Neural cell (in vitro differentiated cells): ENCODE measurements at regions not wholly inside any gene's neighbourhood (a gene's known extent, or its start where the extent isn't known, plus 50 kb on each side); places are given as distances from the start of the nearest gene placed in this dataset.

ENCODE experiments used
- H2AFZ ChIP-seq: fragments of 200-600, 300-800 bp; sonication (generic), shearing (Covaris generic); 2 replicates; pipeline ENCODE4 v1.6.0; 2014; ENCODE audit warnings: low read depth, mild to moderate bottlenecking, antibody characterized with exemption, low read length, moderate library complexity
- H3F3A ChIP-seq: fragments of 200-600 bp; shearing (Covaris generic); 2 replicates; pipeline ENCODE4 v1.6.1; 2016; ENCODE audit warnings: mild to moderate bottlenecking, moderate library complexity, mixed read lengths, antibody characterized with exemption, low read length; ENCODE audit not compliant: insufficient read depth, poor library complexity, severe bottlenecking
- H3K27ac ChIP-seq: fragments of 200-600, 300-800 bp; sonication (generic), shearing (Covaris generic); 2 replicates; pipeline ENCODE4 v1.5.1; 2014; ENCODE audit warnings: mild to moderate bottlenecking, low read length, moderate library complexity
- H3K27me3 ChIP-seq: fragments of 300-800, 200-600 bp; sonication (generic), shearing (Covaris generic); 2 replicates; pipeline ENCODE4 v1.6.0; 2014; ENCODE audit warnings: mild to moderate bottlenecking, low read depth, low read length, moderate library complexity; ENCODE audit not compliant: insufficient read depth
- H3K36me3 ChIP-seq: fragments of 300-800, 200-600 bp; sonication (generic), shearing (Covaris generic); 2 replicates; pipeline ENCODE4 v1.5.1; 2014; ENCODE audit warnings: mild to moderate bottlenecking, antibody characterized with exemption, low read length, moderate library complexity; ENCODE audit not compliant: insufficient read depth
- H3K4me2 ChIP-seq: fragments of 300-800, 200-600 bp; sonication (generic), shearing (Covaris generic); 2 replicates; pipeline ENCODE4 v1.6.0; 2014; ENCODE audit warnings: mild to moderate bottlenecking, low read length
- H3K4me3 ChIP-seq: fragments of 300-800, 200-600 bp; sonication (generic), shearing (Covaris generic); 2 replicates; pipeline ENCODE4 v1.5.1; 2014; ENCODE audit warnings: mild to moderate bottlenecking, low read length, moderate library complexity
- H3K79me2 ChIP-seq: fragments of 200-600 bp; shearing (Covaris generic); replicated peaks from 2 replicates; pipeline ENCODE4 v1.6.0; 2014; ENCODE audit warnings: mild to moderate bottlenecking, low read length, moderate library complexity; ENCODE audit not compliant: insufficient read depth
- H3K9ac ChIP-seq: fragments of 300-800, 200-600 bp; sonication (generic), shearing (Covaris generic); 2 replicates; pipeline ENCODE4 v1.6.1; 2016; ENCODE audit warnings: mild to moderate bottlenecking, low read length, mixed read lengths
- H3K9me2 ChIP-seq: fragments of 200-600 bp; shearing (Covaris generic); 2 replicates; pipeline ENCODE4 v1.6.1; 2016; ENCODE audit warnings: mild to moderate bottlenecking, low read length, mixed read lengths; ENCODE audit not compliant: insufficient read depth
- H3K9me3 ChIP-seq: fragments of 200-600, 300-800 bp; sonication (generic), shearing (Covaris generic); 2 replicates; pipeline ENCODE4 v1.6.1; 2016; ENCODE audit warnings: mild to moderate bottlenecking, mixed run types, low read length, moderate library complexity, mixed read lengths
- H4K20me1 ChIP-seq: fragments of 200-600 bp; shearing (Covaris generic); 2 replicates; pipeline ENCODE4 v1.6.1; 2016; ENCODE audit warnings: mild to moderate bottlenecking, mixed run types; ENCODE audit not compliant: insufficient read depth
- EP300 ChIP-seq: fragments of 450-650 bp; conservative IDR thresholded peaks from 2 replicates; pipeline ENCODE4 v1.6.1; 2014; ENCODE audit warnings: antibody characterized with exemption, mild to moderate bottlenecking, moderate library complexity; ENCODE audit not compliant: poor library complexity, severe bottlenecking
- EZH2 ChIP-seq: fragments of 200-600, 300-800 bp; shearing (Covaris generic), sonication (generic); IDR thresholded peaks from 2 replicates; pipeline ENCODE4 v1.6.1; 2014; ENCODE audit warnings: antibody characterized with exemption, low read length, borderline replicate concordance, mild to moderate bottlenecking; ENCODE audit not compliant: insufficient read depth, poor library complexity, severe bottlenecking
- MXI1 ChIP-seq: fragments of 450-650 bp; conservative IDR thresholded peaks from 2 replicates; pipeline ENCODE4 v1.6.1; 2014; ENCODE audit warnings: antibody characterized with exemption, mild to moderate bottlenecking; ENCODE audit not compliant: poor library complexity, severe bottlenecking
- POLR2AphosphoS5 ChIP-seq: IDR thresholded peaks from 2 replicates; pipeline ENCODE4 v1.6.1; 2012
- RAD21 ChIP-seq: fragments of 450-650 bp; conservative IDR thresholded peaks from 2 replicates; pipeline ENCODE4 v1.6.1; 2014; ENCODE audit warnings: antibody characterized with exemption, mild to moderate bottlenecking, moderate library complexity
- SMC3 ChIP-seq: fragments of 450-650 bp; conservative IDR thresholded peaks from 2 replicates; pipeline ENCODE4 v1.6.1; 2014; ENCODE audit warnings: antibody characterized with exemption, mild to moderate bottlenecking, moderate library complexity; ENCODE audit not compliant: poor library complexity
- TAF1 ChIP-seq: IDR thresholded peaks from 2 replicates; pipeline ENCODE4 v1.6.1; 2012; ENCODE audit warnings: low read depth
- TF ChIP-seq, protein P1 (sequence below): fragments of 450-650 bp; IDR thresholded peaks from 2 replicates; pipeline ENCODE4 v1.5.1; 2014; ENCODE audit warnings: antibody characterized with exemption, mild to moderate bottlenecking, moderate library complexity; ENCODE audit not compliant: poor library complexity, severe bottlenecking
- TF ChIP-seq, protein P2 (sequence below): IDR thresholded peaks from 2 replicates; pipeline ENCODE4 v1.6.1; 2012; ENCODE audit warnings: borderline replicate concordance

GRCh38 chr18:75757951-75758350 is 330.4 kb upstream of the SMIM21 start:
- Histone ChIP-seq H3K9me2 (no peaks in the 10 kb centered on the region), H3F3A (no peaks in the 10 kb centered on the region), H3K4me3 (no peak overlapping the region), H3K9ac (no peak overlapping the region), H3K9me3 (no peaks in the 10 kb centered on the region), H3K79me2 (no peaks in the 10 kb centered on the region), H4K20me1 (no peaks in the 10 kb centered on the region), H2AFZ (no peak overlapping the region), H3K27ac (no peak overlapping the region), H3K4me2 (no peak overlapping the region), H3K27me3 (no peaks in the 10 kb centered on the region), H3K36me3 (no peaks in the 10 kb centered on the region)
- TF ChIP-seq, protein P1, sequence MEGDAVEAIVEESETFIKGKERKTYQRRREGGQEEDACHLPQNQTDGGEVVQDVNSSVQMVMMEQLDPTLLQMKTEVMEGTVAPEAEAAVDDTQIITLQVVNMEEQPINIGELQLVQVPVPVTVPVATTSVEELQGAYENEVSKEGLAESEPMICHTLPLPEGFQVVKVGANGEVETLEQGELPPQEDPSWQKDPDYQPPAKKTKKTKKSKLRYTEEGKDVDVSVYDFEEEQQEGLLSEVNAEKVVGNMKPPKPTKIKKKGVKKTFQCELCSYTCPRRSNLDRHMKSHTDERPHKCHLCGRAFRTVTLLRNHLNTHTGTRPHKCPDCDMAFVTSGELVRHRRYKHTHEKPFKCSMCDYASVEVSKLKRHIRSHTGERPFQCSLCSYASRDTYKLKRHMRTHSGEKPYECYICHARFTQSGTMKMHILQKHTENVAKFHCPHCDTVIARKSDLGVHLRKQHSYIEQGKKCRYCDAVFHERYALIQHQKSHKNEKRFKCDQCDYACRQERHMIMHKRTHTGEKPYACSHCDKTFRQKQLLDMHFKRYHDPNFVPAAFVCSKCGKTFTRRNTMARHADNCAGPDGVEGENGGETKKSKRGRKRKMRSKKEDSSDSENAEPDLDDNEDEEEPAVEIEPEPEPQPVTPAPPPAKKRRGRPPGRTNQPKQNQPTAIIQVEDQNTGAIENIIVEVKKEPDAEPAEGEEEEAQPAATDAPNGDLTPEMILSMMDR: no peak
- TF ChIP-seq RAD21: no peak
- TF ChIP-seq POLR2AphosphoS5: no peak
- no peak for TF ChIP-seq EZH2
- TF ChIP-seq, protein P2, sequence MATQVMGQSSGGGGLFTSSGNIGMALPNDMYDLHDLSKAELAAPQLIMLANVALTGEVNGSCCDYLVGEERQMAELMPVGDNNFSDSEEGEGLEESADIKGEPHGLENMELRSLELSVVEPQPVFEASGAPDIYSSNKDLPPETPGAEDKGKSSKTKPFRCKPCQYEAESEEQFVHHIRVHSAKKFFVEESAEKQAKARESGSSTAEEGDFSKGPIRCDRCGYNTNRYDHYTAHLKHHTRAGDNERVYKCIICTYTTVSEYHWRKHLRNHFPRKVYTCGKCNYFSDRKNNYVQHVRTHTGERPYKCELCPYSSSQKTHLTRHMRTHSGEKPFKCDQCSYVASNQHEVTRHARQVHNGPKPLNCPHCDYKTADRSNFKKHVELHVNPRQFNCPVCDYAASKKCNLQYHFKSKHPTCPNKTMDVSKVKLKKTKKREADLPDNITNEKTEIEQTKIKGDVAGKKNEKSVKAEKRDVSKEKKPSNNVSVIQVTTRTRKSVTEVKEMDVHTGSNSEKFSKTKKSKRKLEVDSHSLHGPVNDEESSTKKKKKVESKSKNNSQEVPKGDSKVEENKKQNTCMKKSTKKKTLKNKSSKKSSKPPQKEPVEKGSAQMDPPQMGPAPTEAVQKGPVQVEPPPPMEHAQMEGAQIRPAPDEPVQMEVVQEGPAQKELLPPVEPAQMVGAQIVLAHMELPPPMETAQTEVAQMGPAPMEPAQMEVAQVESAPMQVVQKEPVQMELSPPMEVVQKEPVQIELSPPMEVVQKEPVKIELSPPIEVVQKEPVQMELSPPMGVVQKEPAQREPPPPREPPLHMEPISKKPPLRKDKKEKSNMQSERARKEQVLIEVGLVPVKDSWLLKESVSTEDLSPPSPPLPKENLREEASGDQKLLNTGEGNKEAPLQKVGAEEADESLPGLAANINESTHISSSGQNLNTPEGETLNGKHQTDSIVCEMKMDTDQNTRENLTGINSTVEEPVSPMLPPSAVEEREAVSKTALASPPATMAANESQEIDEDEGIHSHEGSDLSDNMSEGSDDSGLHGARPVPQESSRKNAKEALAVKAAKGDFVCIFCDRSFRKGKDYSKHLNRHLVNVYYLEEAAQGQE: no peak
- TF ChIP-seq MXI1: no peak
- TF ChIP-seq EP300: no peak

DNA sequence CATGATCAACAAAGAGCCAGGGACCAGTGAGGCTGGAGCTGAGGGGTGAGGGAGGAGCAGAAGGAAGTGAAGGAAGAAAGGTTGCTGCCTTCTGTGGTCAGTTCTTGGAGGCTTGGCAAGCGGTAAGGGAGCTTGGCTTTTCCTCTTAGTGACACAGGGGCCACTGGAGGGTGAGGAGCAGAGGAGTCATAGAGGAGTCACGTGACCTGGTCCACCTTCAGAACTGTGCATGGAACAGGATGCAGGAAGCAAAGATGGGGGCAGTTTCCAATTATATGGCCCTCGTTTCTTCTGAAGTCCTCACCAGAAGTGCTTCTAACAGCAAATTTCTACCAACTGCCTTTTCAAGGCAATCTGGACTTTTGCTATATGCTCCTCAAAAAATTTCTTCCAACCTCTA is 326.9 kb upstream of the SMIM21 start:
- H3F3A ChIP-seq: no peaks in the 10 kb centered on the region
- no peak overlapping the region for H2AFZ ChIP-seq
- H3K27ac ChIP-seq: no peak overlapping the region
- no peaks in the 10 kb centered on the region for H4K20me1 ChIP-seq
- H3K36me3 ChIP-seq: no peaks in the 10 kb centered on the region
- no peak overlapping the region for H3K9ac ChIP-seq
- TF ChIP-seq MXI1: no peak
- no peaks in the 10 kb centered on the region for H3K27me3 ChIP-seq
- no peaks in the 10 kb centered on the region for H3K79me2 ChIP-seq
- H3K4me3 ChIP-seq: no peak overlapping the region
- no peak overlapping the region for H3K4me2 ChIP-seq
- H3K9me3 ChIP-seq: no peaks in the 10 kb centered on the region
- no peaks in the 10 kb centered on the region for H3K9me2 ChIP-seq

DNA sequence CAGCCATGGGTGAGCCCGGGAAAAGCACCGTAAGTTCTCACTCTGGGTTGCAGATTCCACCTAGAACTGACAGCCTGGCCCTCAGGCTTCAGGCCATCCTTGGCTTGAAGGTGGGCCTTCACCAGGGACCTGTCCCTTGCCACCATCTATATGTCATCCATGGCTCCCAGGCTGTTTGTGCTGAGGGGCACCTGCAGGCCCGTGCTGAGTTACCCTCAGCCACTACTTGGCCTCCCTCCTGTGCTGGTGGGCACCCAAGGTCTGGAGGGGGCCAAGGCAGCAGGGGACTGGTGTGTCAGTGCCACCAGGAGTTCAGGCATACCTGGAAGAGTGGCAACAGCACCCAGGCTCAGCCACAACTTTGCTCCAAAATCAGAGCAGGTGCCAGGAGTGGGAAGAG is 326.2 kb upstream of the SMIM21 start:
- H3K27ac ChIP-seq: no peak overlapping the region
- H3F3A ChIP-seq: no peaks in the 10 kb centered on the region
- H3K9me2 ChIP-seq: no peaks in the 10 kb centered on the region
- H3K79me2 ChIP-seq: no peaks in the 10 kb centered on the region
- no peaks in the 10 kb centered on the region for H3K36me3 ChIP-seq
- H3K4me2 ChIP-seq: no peak overlapping the region
- no peaks in the 10 kb centered on the region for H3K27me3 ChIP-seq
- no peaks in the 10 kb centered on the region for H3K9me3 ChIP-seq
- no peak overlapping the region for H2AFZ ChIP-seq
- TF ChIP-seq, protein P2: no peak
- TF ChIP-seq MXI1: no peak
- TF ChIP-seq TAF1: no peak
- TF ChIP-seq, protein P1: no peak
- TF ChIP-seq SMC3: no peak
- TF ChIP-seq RAD21: no peak
- no peak for TF ChIP-seq POLR2AphosphoS5
- TF ChIP-seq EZH2: no peak
- no peak for TF ChIP-seq EP300
- H3K9ac ChIP-seq: no peak overlapping the region
- no peak overlapping the region for H3K4me3 ChIP-seq
- H4K20me1 ChIP-seq: no peaks in the 10 kb centered on the region
